ENCODE measurements at regions not wholly inside any gene's neighbourhood (a gene's known extent, or its start where the extent isn't known, plus 50 kb on each side); places are given as distances from the start of the nearest gene placed in this dataset.

DNA sequence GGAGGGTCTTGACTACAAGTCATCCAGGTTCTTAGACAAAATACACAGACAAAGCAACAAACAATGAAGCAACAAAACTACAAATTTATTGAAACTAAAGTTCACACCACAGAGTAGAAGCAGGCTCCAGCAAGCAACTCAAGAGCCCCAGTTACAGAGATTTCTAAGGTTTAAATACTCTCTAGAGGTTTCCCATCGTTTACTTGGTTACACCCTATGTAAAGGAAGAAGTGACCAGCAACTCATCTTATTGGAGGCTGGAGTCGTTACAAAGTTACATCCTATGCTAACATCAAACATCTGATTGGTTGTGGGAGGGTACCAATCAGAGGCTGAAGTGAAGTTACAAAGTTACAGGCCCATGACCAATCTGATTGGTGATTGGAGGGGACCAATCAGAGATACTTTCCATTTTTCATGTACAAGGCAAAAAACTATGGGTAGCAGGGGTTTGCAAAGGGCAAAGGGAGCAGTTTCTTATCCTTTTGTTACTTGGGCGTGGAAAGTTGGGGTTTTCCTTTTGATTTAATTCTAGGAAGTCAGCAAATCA, 2292.6 kb upstream of the C9orf72 start:
- ATAC-seq (no peak), DNase-seq (no peak)
- no peaks in the 10 kb centered on the region for H3K36me3 ChIP-seq
- intact Hi-C loops (cut with DNase I), result no loop called here
- no peaks in the 10 kb centered on the region for H3K4me1 ChIP-seq
- TF ChIP-seq, protein P1, sequence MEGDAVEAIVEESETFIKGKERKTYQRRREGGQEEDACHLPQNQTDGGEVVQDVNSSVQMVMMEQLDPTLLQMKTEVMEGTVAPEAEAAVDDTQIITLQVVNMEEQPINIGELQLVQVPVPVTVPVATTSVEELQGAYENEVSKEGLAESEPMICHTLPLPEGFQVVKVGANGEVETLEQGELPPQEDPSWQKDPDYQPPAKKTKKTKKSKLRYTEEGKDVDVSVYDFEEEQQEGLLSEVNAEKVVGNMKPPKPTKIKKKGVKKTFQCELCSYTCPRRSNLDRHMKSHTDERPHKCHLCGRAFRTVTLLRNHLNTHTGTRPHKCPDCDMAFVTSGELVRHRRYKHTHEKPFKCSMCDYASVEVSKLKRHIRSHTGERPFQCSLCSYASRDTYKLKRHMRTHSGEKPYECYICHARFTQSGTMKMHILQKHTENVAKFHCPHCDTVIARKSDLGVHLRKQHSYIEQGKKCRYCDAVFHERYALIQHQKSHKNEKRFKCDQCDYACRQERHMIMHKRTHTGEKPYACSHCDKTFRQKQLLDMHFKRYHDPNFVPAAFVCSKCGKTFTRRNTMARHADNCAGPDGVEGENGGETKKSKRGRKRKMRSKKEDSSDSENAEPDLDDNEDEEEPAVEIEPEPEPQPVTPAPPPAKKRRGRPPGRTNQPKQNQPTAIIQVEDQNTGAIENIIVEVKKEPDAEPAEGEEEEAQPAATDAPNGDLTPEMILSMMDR (IDR thresholded peaks at IDR 0.05), result no peak
- no peaks in the 10 kb centered on the region for H3K27me3 ChIP-seq
- peaks cover 0 to 3% of the 10 kb centered on the region in 2 donors for H3K9me3 ChIP-seq
- no peak overlapping the region for H3K27ac ChIP-seq
- H3K4me3 ChIP-seq, result no peak overlapping the region

DNA sequence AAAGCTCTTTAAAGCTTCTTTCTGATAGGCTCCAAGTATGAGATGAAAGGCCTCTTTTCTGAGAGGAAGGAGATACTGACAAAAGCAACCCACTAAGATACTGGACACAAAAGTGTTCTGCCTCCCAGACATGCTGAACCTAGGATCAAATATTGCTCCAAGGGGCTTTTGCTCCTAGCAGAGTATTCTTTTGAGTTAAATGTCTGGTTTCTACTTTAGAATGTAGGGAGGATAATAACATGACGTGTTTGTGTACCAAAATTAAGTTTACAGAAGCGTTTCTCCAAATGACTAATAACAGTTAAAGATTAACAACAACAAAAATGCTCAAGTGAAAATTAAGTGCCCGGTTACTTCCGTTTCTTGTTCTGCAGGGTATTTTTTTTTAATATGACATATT, 2293.3 kb upstream of the C9orf72 start:
- intact Hi-C loops (cut with DNase I), result no loop called here
- Histone ChIP-seq H3K27me3 (no peaks in the 10 kb centered on the region), H3K27ac (no peak overlapping the region), H3K4me1 (no peaks in the 10 kb centered on the region), H3K9me3 (peaks cover 0 to 3% of the 10 kb centered on the region in 2 donors), H3K36me3 (no peaks in the 10 kb centered on the region), H3K4me3 (no peak overlapping the region)
- ATAC-seq (no peak), DNase-seq (no peak)
- TF ChIP-seq, protein P1 (IDR thresholded peaks at IDR 0.05), result no peak

DNA sequence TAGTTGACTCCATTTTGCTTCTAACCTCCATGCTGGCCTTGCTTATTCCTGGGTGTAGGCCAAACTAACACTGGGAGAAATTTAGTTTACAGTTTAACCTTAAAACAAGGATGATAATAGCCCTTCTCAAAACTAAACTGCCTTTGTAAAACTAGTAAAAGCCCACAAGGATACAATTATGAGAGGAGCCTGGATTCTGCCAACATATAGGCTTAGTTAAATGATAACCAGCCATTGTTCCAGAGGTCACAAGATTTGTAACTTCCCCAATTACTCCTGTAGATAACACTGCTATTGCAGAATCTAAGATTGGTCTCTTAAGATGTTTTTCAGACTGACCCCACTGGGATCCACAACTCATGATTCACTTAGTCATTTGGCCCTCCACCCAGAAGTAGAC, 2300.3 kb upstream of the C9orf72 start:
- no peak overlapping the region for H3K27ac ChIP-seq
- DNase-seq, result no peak
- intact Hi-C loops (cut with DNase I), result no loop called here
- H3K27me3 ChIP-seq, result no peaks in the 10 kb centered on the region
- TF ChIP-seq, protein P1 (IDR thresholded peaks at IDR 0.05), result no peak
- no peaks in the 10 kb centered on the region for H3K4me1 ChIP-seq
- no peaks in the 10 kb centered on the region for H3K36me3 ChIP-seq
- no peak overlapping the region for H3K4me3 ChIP-seq
- H3K9me3 ChIP-seq, result peaks cover 0 to 3% of the 10 kb centered on the region in 2 donors
- ATAC-seq, result no peak

DNA sequence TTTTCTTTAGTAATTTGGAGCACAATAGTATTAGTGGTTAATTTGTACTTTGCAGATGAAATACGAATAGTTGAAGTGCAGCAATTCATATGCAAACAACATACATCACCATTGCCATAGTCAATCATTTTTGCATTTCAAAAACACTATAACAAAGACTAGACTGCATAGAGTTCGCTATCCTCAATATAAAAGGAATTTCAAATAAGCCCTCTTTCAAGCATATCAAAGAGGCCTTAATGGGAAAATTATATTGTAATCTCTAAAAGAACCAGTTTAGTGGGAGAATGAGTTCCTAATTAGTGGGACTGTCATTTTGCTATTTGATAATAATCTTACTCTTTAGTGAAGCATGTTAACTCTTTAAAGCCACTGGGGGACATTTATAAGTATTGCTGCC, 2302.3 kb upstream of the C9orf72 start:
- intact Hi-C loops (cut with DNase I), result no loop called here
- TF ChIP-seq, protein P1 (IDR thresholded peaks at IDR 0.05), result no peak
- H3K4me3 ChIP-seq, result no peak overlapping the region
- no peaks in the 10 kb centered on the region for H3K27me3 ChIP-seq
- DNase-seq (no peak), ATAC-seq (no peak)
- no peaks in the 10 kb centered on the region for H3K36me3 ChIP-seq
- H3K9me3 ChIP-seq, result no peaks in the 10 kb centered on the region
- no peaks in the 10 kb centered on the region for H3K4me1 ChIP-seq
- H3K27ac ChIP-seq, result no peak overlapping the region

DNA sequence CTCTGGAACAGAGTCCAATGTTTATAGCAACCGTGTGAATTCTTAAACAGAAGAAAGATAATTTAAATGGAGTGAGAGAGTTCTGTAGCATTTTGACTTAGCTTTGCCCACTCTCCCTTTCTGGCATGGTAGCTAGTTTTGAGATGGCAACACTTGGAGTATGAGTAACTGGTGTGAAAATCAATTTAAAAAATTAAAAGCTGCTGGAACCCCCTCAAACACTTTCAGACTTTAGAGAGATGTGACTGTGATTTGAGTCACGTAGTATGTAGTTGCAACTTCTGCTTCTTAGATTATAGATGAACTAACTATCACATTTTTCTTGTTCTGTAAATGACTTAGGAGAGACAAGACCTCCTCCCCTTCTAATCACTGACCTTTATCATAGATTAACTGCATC, 2309.5 kb upstream of the C9orf72 start:
- DNase-seq (no peak), ATAC-seq (no peak)
- Histone ChIP-seq H3K4me3 (no peak overlapping the region), H3K9me3 (no peaks in the 10 kb centered on the region), H3K27ac (no peak overlapping the region), H3K27me3 (no peaks in the 10 kb centered on the region), H3K4me1 (no peaks in the 10 kb centered on the region), H3K36me3 (no peaks in the 10 kb centered on the region)
- TF ChIP-seq, protein P1 (IDR thresholded peaks at IDR 0.05), result no peak
- intact Hi-C loops (cut with DNase I), result no loop called here
